GM18498 (cell line): ENCODE measurements at regions not wholly inside any gene's neighbourhood (a gene's known extent, or its start where the extent isn't known, plus 50 kb on each side); places are given as distances from the start of the nearest gene placed in this dataset.

ENCODE experiments used
- ATAC-seq: cut with Tn5 transposase; IDR thresholded peaks from one replicate; pipeline ENCODE4 v1.9.1; 2021; ENCODE audit warnings: mild to moderate bottlenecking, moderate library complexity; ENCODE audit not compliant: unreplicated experiment

DNA sequence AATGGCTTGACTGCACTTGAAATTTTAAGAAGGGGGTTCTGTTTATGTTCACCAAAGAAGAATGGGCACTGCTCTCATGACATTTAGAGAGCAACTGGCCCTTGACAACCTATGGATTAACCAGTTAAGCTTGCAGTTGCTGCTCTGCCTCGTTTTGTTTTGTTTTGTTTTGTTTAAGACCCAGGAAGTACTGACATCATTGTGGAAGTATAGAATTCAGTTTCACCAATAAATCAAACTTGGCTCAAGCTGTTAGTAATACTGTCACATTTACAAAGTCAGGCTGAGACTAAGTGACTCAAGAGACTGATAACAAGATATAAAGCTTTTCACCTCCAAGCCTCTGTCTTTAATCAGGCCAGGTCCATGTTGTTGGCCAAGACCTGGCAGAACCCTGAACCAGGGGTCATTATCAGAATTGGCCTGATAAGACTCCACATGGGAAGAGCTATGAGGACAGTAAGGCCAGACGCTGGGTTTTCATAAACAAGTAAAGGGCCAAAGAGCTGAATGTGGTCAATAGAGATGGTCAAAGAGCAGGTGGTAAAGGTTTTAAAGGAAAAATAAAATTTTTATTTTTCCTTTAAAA is 99.4 kb upstream of the VGLL2 start:
- ATAC-seq: no peak

DNA sequence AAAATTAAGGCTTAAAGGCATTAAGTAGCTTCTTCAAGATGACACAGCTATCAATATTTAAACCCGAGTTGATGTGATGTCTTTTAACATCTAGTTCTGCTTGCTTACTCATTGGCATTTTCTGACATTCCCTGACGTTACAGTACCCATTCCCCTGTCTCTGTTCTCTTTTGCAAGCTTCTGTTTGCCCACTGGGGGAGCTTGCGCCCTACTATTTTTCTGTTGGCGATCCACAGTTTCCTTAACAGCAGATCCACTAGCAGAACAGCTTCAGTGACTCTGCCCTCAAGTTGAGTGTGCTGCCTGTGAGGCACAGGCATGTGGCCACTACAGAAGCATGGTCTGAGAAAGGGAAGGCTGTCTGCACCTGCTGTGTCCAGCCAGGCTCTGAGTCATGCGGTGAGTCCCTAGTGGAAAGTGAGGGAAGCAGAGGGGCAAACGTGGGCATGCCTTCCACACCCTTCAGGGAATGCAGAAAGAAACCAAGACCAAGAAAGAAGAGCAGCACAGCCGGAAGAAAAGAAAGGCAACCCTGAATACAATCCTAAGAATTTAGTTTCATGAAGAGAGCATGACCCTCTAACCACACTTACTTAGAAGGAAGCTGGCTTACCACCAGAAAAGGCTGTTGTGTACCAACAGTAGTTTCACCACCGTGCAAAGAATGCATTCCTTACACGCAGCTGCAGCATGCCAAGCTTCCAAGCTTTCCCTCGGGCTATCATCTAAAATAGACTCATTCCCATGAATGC is 97.7 kb upstream of the VGLL2 start:
- no peak for ATAC-seq

DNA sequence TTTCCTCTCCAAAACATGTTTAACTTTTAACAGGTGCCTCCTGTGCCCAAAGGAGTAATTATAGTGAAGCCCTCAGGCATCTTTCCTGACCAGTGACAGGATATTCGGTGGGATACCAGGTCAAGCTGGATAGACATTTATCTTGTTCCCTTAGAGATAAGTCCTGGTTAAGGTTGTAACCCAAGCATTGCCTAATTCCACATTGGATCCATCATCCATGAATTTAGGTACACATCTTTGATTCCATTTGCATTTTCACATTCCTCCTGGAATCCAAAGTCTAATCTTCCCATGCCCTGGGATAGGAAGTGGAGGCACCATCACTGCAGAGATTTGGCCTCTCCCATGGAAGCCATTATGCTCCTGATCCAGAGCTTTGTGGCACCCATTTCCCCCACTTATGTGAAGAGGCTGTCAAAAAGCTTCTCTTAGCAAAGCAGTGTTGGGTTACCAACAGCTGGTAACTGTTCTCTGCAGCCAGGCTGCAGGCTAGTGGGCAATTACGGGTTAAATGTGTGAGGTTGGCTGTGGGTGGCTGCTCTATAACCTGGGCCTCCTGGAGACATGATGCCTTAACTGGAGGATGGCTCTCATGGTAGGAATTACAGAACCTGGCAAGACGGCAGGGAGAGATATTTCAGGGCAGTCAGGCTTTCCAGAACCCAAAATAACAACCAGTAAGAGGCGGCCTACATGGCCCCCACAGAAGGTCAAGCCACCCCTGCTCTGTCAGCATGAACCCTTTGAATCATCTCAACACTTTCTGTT is 96.9 kb upstream of the VGLL2 start:
- no peak for ATAC-seq

- no peak for ATAC-seq
Observed at GRCh38 chr6:117169064-117169665, 96.2 kb upstream of the VGLL2 start.

- no peak for ATAC-seq
Observed at GRCh38 chr6:117169781-117170281, 95.5 kb upstream of the VGLL2 start.

DNA sequence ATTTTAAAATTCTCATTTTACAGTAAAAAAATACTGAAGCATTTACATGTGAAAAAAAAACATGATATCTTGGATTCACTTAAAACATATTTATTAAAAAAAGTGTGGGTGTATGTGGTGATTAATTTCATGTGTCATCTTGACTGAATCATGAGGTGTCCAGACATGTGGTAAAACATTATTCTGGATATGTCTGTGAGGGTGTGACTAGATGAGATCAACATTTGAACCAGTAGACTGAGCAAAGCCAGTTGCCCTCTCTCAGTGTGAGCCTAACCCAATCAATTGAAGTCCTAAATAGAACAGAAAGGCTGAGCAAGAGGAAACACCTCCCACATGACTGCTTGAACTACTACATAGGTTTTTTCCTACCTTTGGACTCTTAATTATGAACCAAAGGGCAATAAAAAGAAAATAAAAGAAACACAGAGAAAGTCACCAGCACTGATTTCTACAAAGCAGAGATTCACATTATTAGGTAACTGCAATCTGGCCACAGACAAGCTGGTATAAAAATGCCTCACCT is 90.5 kb upstream of the VGLL2 start:
- ATAC-seq: no peak

DNA sequence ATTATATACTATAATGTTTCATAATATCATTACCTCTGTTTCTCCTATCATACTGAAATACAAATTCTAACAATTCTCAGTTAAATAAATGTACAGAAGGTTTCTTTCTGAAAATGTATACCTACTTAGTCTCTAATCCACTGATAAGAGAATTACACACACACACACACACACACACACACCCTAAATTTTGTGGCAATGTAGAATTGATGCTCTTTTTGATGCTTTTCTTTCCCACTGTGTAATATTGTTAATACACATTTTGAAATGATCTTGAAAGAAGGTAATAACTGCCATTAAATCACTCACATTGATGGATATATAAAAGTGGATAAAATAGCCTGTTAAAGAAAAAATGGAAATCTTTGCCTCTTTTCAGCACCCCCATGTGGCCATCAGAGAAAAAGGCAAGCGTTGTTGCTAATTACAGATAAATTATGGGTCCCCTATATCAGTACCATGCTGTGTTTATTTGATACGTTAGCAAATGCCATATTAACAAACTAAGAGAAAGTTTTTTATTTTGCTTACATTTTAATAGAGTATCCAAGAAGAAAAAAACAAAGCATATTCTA is 76.6 kb upstream of the VGLL2 start:
- no peak for ATAC-seq

DNA sequence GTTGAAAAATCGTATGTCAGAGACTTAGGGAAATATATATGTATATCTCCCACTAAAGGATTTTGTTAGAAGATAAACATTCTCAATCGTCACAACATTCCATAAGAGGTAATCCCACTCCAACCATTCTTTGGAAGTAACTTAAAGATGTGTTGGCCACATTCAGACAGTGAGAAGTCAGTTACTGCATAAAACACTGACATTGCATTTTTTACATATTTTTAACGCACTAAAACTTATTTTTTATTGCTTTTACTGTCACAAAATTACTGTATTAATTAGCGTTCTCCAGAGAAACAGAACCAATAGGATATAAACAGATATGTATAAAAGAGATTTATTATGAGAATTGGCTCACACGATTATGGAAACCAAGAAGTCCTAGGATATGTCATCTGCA is 74.3 kb upstream of the VGLL2 start:
- no peak for ATAC-seq

DNA sequence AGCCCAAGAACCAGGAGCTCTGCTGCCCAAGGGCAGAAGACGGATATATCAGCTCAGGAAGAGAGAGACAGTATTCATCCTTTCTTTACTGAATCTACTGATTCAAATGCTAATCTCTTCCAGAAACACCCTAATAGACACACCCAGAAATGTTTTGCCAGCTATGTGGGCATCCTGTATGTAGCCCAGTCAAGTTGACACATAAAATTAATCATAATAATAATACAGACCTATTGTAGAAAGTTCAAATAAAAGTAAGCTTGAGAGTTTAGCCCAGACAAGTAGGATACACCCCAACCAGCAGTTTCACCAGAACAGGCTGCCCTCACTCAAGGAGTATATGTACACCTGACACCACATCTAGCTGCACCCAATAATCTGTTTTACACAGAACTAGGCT is 73.9 kb upstream of the VGLL2 start:
- ATAC-seq: no peak

GRCh38 chr6:117194271-117194670 is 71.1 kb upstream of the VGLL2 start:
- ATAC-seq: no peak

GRCh38 chr6:117194978-117195377 is 70.4 kb upstream of the VGLL2 start:
- no peak for ATAC-seq

DNA sequence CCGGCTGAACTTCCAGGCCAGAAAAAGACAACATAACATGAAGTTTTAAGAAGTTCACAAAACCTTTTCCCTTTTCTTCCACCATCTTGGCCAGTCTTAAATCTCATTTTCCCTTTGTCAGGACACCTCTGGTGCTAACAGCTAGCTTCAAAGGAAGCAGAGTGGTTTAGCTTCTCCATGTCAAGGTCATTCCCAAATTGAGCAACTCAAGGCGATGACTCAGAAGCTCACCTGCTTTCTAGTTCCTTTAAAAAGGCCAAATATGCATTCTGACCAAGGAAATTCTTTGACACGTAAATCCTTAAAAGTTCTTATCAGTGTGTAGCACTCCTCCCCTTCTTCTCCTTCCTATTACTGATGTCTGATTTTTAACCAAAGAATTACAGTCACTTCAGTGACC is 69.6 kb upstream of the VGLL2 start:
- no peak for ATAC-seq

DNA sequence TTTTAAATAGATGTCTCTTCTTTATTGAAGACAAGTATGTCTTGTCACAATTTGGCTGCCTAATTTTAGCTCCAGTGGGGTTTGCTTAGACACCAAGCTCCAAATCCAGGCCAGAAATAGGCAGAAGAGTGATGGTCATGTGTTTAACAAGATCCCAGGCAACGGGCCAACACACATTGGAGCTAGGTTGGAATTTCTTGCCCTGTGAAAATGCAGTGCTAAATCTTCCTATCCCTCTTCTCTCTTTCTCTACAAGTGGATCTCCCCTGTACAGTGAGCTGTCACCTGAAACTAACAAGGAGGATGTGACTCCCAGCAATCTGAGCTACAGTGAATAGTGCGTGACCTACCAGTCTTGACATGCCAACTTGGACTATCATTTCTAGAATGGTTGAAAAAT is 65.3 kb upstream of the VGLL2 start:
- peak; percentile 45 for ATAC-seq

DNA sequence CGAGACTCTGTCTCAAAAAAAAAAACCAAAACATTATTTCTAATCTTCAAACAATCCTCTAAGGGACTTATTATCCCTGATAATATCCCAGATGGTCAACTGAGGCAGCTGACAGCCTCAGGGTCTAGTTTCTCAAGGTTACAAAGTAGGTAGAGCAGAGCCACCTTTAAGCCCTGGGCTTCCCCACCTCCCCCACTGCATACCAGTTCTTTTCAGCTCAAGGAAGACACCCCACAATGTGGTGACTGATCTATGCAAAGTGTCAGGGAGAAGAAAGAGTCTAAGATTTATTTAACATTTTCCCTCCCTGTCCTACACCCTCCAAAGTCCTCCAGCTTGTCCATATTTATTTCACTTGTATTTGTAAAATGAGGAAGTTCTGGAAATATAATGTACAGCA is 60.5 kb upstream of the VGLL2 start:
- ATAC-seq: no peak

DNA sequence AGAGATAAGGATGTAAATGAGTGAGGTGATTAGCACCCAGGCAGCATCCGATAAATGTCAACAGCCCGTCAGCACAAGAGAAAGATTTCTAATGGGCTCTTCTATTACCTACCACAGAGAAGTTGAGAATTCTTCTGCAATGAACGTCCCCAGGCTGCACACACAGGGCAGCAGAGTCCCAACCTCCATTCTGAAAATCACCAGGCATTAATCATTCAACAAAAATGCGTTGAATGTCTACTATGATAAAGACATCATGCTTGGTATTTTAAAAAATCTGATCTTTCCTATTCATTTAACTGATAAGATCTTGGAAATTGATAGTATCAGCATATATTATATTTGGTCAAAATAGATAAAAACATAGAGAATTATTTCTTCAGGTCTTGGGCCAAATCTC is 59.5 kb upstream of the VGLL2 start:
- ATAC-seq: no peak

DNA sequence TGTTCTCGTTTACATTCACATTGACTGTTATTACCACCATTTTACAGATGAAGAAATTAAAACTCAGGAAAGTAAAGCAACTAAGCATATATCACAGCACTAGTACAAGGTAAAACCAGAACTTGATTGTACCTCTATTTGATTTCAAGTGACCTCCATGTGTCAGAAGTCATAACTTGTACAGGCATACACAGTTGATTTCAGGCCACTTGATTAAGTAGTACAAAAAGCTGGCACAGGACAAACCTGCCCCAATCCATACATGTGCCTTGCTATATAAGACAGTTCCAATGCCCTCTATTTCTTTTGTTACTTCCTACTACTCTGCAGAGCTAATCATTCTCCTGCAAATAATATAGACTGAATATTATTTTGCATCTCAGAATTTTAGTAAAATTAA is 58.8 kb upstream of the VGLL2 start:
- ATAC-seq: no peak

DNA sequence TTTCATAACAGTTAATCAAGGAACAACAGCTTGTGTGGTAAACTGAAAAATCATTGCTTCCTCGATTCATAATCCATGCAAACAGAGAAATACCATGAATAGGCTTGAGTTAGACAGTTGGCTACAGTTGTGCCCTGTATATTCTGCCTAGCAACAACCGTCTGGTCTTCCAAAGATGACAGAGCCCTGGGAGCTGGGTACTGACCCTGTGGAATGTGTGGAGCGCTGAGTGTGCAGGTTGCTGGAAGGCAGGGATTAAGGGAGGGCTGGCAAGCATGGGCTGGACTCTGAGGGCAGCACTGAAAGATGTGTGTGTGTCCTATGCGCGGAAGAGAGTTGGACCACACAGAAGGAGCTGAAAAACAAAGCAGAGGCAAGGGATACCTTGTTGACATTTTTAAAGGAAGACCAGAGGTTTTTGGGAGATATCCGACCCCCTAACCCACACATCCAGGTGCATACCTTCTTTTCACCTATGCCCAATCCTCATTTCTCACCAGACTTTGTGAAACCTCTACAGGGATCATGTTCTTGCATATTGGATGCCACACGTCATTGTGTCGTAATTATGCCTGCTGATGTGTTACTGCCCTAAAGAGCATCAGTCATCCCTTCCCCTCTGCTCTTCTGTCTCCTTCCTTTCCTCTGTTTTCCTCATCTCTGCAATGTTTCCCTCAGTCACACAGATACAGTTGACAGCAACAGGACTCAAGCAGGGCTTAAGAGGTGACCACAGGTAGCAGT is 58.2 kb upstream of the VGLL2 start:
- no peak for ATAC-seq

GRCh38 chr6:117210279-117210678 is 55.1 kb upstream of the VGLL2 start:
- ATAC-seq: no peak

DNA sequence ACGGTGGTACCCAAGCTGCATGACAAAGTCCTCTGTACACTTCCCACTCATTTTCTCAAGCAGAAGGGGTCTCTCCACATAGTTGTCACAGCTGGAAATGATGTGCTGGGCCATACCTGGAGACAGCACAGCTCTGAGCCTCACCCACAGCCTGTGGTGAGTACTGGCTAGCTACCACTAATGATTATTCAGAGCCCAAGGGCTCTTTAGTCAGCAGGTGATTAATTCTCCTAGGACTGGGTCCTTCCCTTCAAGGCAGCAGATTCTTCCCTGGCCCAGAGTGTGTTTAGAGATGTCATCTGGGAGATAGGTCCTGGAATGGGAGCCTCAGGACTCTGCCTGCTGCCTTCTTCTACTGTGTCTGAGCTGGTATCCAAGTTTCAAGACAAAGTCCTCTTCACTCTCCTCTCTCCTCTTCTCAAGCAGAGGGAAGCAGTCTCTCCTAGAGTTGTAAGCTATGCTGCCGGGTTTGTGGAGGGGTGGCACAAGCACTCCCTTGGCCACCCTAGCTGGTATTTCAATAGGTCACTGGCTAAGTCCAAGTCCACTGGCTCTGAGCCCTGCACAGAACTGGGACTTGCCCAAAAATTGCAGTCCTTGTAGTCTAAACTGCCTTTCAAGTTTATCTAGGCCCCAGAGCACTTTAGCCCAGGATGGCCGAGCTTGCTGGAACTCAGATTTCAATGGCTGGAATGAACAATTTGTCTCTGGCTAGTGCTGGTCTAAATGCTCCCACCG is 49.8 kb upstream of the VGLL2 start:
- no peak for ATAC-seq
